HCT116 (cell line): ENCODE measurements at regions not wholly inside any gene's neighbourhood (a gene's known extent, or its start where the extent isn't known, plus 50 kb on each side); places are given as distances from the start of the nearest gene placed in this dataset.

ENCODE experiments used
- ATAC-seq: fragments of 200-7000 bp; cut with Tn5 transposase; 2 replicates; pipeline ENCODE4 v1.9.1; 2020; ENCODE audit warnings: mild to moderate bottlenecking, moderate library complexity
- BruUV-seq: library from RNA; stranded (reverse); fragments of 400-500 nt; replicated peaks from 2 replicates; lab custom pipeline; 2021; lab: Mats Ljungman, UMichigan
- CTCF ChIA-PET: fragments of 300-600 bp; sonication (Branson Sonifier 250); formaldehyde crosslinking; loops from one replicate; lab custom pipeline; 2021; ENCODE audit warnings: antibody characterized with exemption; lab: Charles Lee
- POLR2A ChIA-PET: fragments of 300-600, 350-600 bp; sonication (Branson Sonifier 250); formaldehyde crosslinking; loops from one replicate; lab custom pipeline; 2021; ENCODE audit warnings: antibody characterized with exemption; lab: Charles Lee
- RAD21 ChIA-PET, 2 experiments: fragments of 300-600 bp; sonication (Branson Sonifier 250); formaldehyde crosslinking; loops; one replicate each; lab custom pipeline; 2023; ENCODE audit warnings: low total read pairs in 2 of 2; ENCODE audit not compliant: uncharacterized antibody in 2 of 2, unreplicated experiment in 2 of 2, low non-redundant PET in 1 of 2; lab: Charles Lee
- DNase-seq: peaks from one replicate; pipeline ENCODE4 v3.0.0-alpha.2; 2010; ENCODE audit warnings: low read depth, low spot score
- H2AFZ ChIP-seq: fragments of 200-600 bp; shearing (Covaris generic), sonication (generic); 2 replicates; pipeline ENCODE4 v1.6.1; 2017; ENCODE audit warnings: low read depth, mixed run types, mixed read lengths, antibody characterized with exemption, low read length; ENCODE audit not compliant: poor library complexity, severe bottlenecking
- H3K27ac ChIP-seq: 2 replicates; pipeline ENCODE4 v1.5.1; 2012; ENCODE audit warnings: low read depth, low read length
- H3K27me3 ChIP-seq: fragments of 200-600 bp; sonication (generic); 2 replicates; pipeline ENCODE4 v1.6.1; 2016; ENCODE audit warnings: mixed run types, low read length, mixed read lengths; ENCODE audit not compliant: insufficient read depth
- H3K36me3 ChIP-seq, 2 experiments: fragments of 200-500 bp in 1 of 2; fragments of 200-600 bp in 1 of 2; sonication (Bioruptor generic) in 1 of 2; sonication (generic) in 1 of 2; 2 replicates each; pipeline versions ENCODE4 v1.5.1 to v1.6.1; 2014 to 2016; ENCODE audit warnings: low read length in 2 of 2, inconsistent platforms in 1 of 2, mixed read lengths in 1 of 2, mixed run types in 1 of 2; ENCODE audit not compliant: insufficient read depth in 2 of 2, control insufficient read depth in 1 of 2
- H3K4me1 ChIP-seq, 2 experiments: fragments of 200-600 bp in 1 of 2; sonication (generic) in 1 of 2; 2 replicates each; pipeline versions ENCODE4 v1.5.1 to v1.6.1; 2012 to 2017; ENCODE audit warnings: low read length in 2 of 2, inconsistent platforms in 1 of 2, mild to moderate bottlenecking in 1 of 2, mixed read lengths in 1 of 2, mixed run types in 1 of 2, moderate library complexity in 1 of 2; ENCODE audit not compliant: insufficient read depth in 2 of 2, control insufficient read depth in 1 of 2
- H3K4me2 ChIP-seq: fragments of 200-600 bp; sonication (generic); 2 replicates; pipeline ENCODE4 v1.6.1; 2017; ENCODE audit warnings: mixed run types, low read length, mixed read lengths
- H3K4me3 ChIP-seq, 2 experiments: fragments of 200-600 bp in 1 of 2; sonication (generic) in 1 of 2; replicated peaks in 1 of 2; 2 replicates each; pipeline ENCODE4 v1.5.1; 2011 to 2016; ENCODE audit warnings: low read length in 2 of 2, control low read depth in 1 of 2, low read depth in 1 of 2, mild to moderate bottlenecking in 1 of 2, mixed read lengths in 1 of 2, mixed run types in 1 of 2
- H3K79me2 ChIP-seq: fragments of 200-600 bp; sonication (generic); 2 replicates; pipeline ENCODE4 v1.6.1; 2017; ENCODE audit warnings: mild to moderate bottlenecking, mixed run types, low read length, moderate library complexity, mixed read lengths; ENCODE audit not compliant: insufficient read depth
- H3K9ac ChIP-seq: fragments of 200-600 bp; sonication (generic); 2 replicates; pipeline ENCODE4 v1.6.1; 2016; ENCODE audit warnings: low read length, mixed read lengths
- H3K9me2 ChIP-seq: fragments of 200-600 bp; sonication (generic), shearing (Covaris generic); 2 replicates; pipeline ENCODE4 v1.6.1; 2017; ENCODE audit warnings: mixed run types, mild to moderate bottlenecking, moderate library complexity; ENCODE audit not compliant: insufficient read depth
- H3K9me3 ChIP-seq, 2 experiments: fragments of 200-500 bp in 1 of 2; fragments of 200-600 bp in 1 of 2; sonication (Bioruptor generic) in 1 of 2; sonication (generic) in 1 of 2; 2 replicates each; pipeline ENCODE4 v1.6.1; 2014 to 2017; ENCODE audit warnings: low read length in 2 of 2, mixed read lengths in 2 of 2, inconsistent platforms in 1 of 2, low read depth in 1 of 2, mild to moderate bottlenecking in 1 of 2, mixed run types in 1 of 2, moderate library complexity in 1 of 2; ENCODE audit not compliant: control insufficient read depth in 1 of 2, insufficient read depth in 1 of 2
- H4K20me1 ChIP-seq: fragments of 200-600 bp; sonication (generic), shearing (Covaris generic); 2 replicates; pipeline ENCODE4 v1.6.1; 2017; ENCODE audit warnings: mixed run types, mild to moderate bottlenecking, moderate library complexity; ENCODE audit not compliant: insufficient read depth
- CTCF ChIP-seq, 3 experiments: fragments of 200-600 bp in 1 of 3; sonication (generic) in 1 of 3; IDR thresholded peaks in 2 of 3; conservative IDR thresholded peaks in 1 of 3; 2 replicates each; pipeline ENCODE4 v1.5.1; 2012 to 2017; ENCODE audit warnings: low read depth in 2 of 3, low read length in 2 of 3, antibody characterized with exemption in 1 of 3, borderline replicate concordance in 1 of 3, control low read depth in 1 of 3, mild to moderate bottlenecking in 1 of 3, mixed read lengths in 1 of 3, mixed run types in 1 of 3, moderate library complexity in 1 of 3; ENCODE audit not compliant: insufficient read depth in 1 of 3
- EGR1 ChIP-seq: IDR thresholded peaks from 2 replicates; pipeline ENCODE4 v1.6.1; 2012; ENCODE audit warnings: low read depth
- EZH2 ChIP-seq: fragments of 200-600 bp; sonication (generic); IDR thresholded peaks from 2 replicates; pipeline ENCODE4 v1.6.1; 2017; ENCODE audit warnings: antibody characterized with exemption, mixed run types
- FOSL1 ChIP-seq: IDR thresholded peaks from 2 replicates; pipeline ENCODE4 v1.6.1; 2012; ENCODE audit warnings: low read depth
- MAX ChIP-seq: IDR thresholded peaks from 2 replicates; pipeline ENCODE4 v1.6.1; 2012
- POLR2A ChIP-seq: IDR thresholded peaks from 2 replicates; pipeline ENCODE4 v1.7.0; 2011; ENCODE audit warnings: borderline replicate concordance; ENCODE audit not compliant: insufficient read depth, insufficient read length; ENCODE audit errors: extremely low read depth
- POLR2AphosphoS5 ChIP-seq: IDR thresholded peaks from 2 replicates; pipeline ENCODE4 v1.6.1; 2011; ENCODE audit warnings: mild to moderate bottlenecking, low read depth, low read length, moderate library complexity
- SRF ChIP-seq: IDR thresholded peaks from 2 replicates; pipeline ENCODE4 v1.6.1; 2012; ENCODE audit warnings: low read depth
- TCF7L2 ChIP-seq: IDR thresholded peaks from 2 replicates; pipeline ENCODE4 v1.7.0; 2011; ENCODE audit warnings: borderline replicate concordance, inconsistent platforms; ENCODE audit not compliant: insufficient read depth, insufficient read length; ENCODE audit errors: extremely low read depth
- YY1 ChIP-seq: IDR thresholded peaks from 2 replicates; pipeline ENCODE4 v1.6.1; 2011; ENCODE audit warnings: low read length, low read depth, moderate library complexity, mild to moderate bottlenecking; ENCODE audit not compliant: insufficient replicate concordance; ENCODE audit errors: extremely low read depth
- ZFX ChIP-seq: fragments of 450-650 bp; IDR thresholded peaks from 2 replicates; pipeline ENCODE4 v1.6.1; 2017
- intact Hi-C: fragments of 100-400 bp; cut with micrococcal nuclease; formaldehyde crosslinking; loops from 2 replicates; pipeline ENCODE4 v1.10.0; 2022

GRCh38 chr4:104615496-104615895 is 120.8 kb upstream of the CXXC4 start:
- Histone ChIP-seq H3K4me2 (no peak overlapping the region), H3K36me3 (no peaks in the 10 kb centered on the region), H4K20me1 (no peaks in the 10 kb centered on the region), H3K9me3 (no peaks in the 10 kb centered on the region), H2AFZ (no peak overlapping the region), H3K9ac (no peak overlapping the region), H3K4me3 (no peak overlapping the region), H3K79me2 (no peaks in the 10 kb centered on the region), H3K27me3 (no peaks in the 10 kb centered on the region), H3K27ac (no peak overlapping the region), H3K9me2 (no peaks in the 10 kb centered on the region), H3K4me1 (no peaks in the 10 kb centered on the region)
- TF ChIP-seq FOSL1 (no peak), MAX (no peak), EGR1 (no peak), ZFX (no peak), SRF (no peak), EZH2 (no peak), TCF7L2 (no peak), POLR2A (no peak), YY1 (no peak), POLR2AphosphoS5 (no peak), CTCF (IDR thresholded peaks at IDR 0.05 in 2 of 3, conservative IDR thresholded peaks at IDR 0.05 in 1 of 3; ENCODE audit: borderline replicate concordance in 1 of 3, insufficient read depth in 1 of 3, low read depth in 2 of 3, low read length in 2 of 3) (no peak)
- intact Hi-C loops = no loop called here
- ChIA-PET CTCF (no interaction called here), RAD21 (no interaction called here), POLR2A (no interaction called here)
- DNase-seq (no peak), ATAC-seq (no peak)
- BruUV-seq = no TSS peak
